ENCODE measurements at regions not wholly inside any gene's neighbourhood (a gene's known extent, or its start where the extent isn't known, plus 50 kb on each side); places are given as distances from the start of the nearest gene placed in this dataset.

GRCh38 chr1:70672442-70672888 lies 261.4 kb downstream of the CTH start:
- Histone ChIP-seq H3K27ac (ENCODE audit: extremely low read depth, low read depth, low read length) (no peak overlapping the region), H3K9me3 (replicated peaks; ENCODE audit: control insufficient read depth, insufficient read depth, low read depth, low read length) (no peaks in the 10 kb centered on the region; the same call in 1 of the 2 replicates), H3K36me3 (ENCODE audit: control insufficient read depth, insufficient read depth, low read length) (no peaks in the 10 kb centered on the region), H3K4me3 (no peak overlapping the region), H3K9ac (ENCODE audit: insufficient read depth in 1 of 2, low read depth in 2 of 2, low read length in 2 of 2) (no peak overlapping the region), H4K20me1 (replicated peaks; ENCODE audit: control insufficient read depth, insufficient read depth, low read length) (no peaks in the 10 kb centered on the region), H3K4me2 (ENCODE audit: insufficient read depth, low read length) (no peak overlapping the region), H3K4me1 (replicated peaks in 1 of 2; ENCODE audit: control insufficient read depth in 2 of 2, insufficient read depth in 2 of 2, low read length in 2 of 2) (peaks cover 4 to 34% of the 10 kb centered on the region in 2 experiments; a peak in 4 of 5 replicates), H3K79me2 (ENCODE audit: control insufficient read depth, insufficient read depth, low read length) (no peaks in the 10 kb centered on the region), H3K9me1 (ENCODE audit: control insufficient read depth, insufficient read depth, low read length) (no peaks in the 10 kb centered on the region), H3K27me3 (ENCODE audit: control insufficient read depth in 2 of 2, insufficient read depth in 2 of 2, low read length in 2 of 2) (no peaks in the 10 kb centered on the region), H2AFZ (ENCODE audit: low read depth, low read length) (no peak overlapping the region)
- FAIRE-seq (no peak), ATAC-seq (no peak), DNase-seq (ENCODE audit: extremely low read depth in 1 of 4, low spot score in 3 of 4) (no peak)
- ChIA-PET CTCF (ENCODE audit: low intra/inter-chr PET ratio) (no interaction called here), POLR2A (interaction anchor here (1.1 kb wide), 1 partner anchor 12 kb away, joined by 3 read pairs; no protein-coding TSS in a partner anchor)
- 83% methylated on average over 3 of the region's 3 CpGs for WGBS (ENCODE audit: insufficient coverage, low coverage, missing lambda C conversion rate)
- in situ Hi-C loops (cut with MboI) (no loop called here), intact Hi-C loops (cut with micrococcal nuclease) (no loop called here)
- BruUV-seq (replicated peaks), result no TSS peak
- TF ChIP-seq HNRNPK (IDR thresholded peaks at IDR 0.05; ENCODE audit: low read depth, low read length, poor library complexity, severe bottlenecking), result no peak
- no peak for TF ChIP-seq ELF2 (CRISPR knock-in tag; IDR thresholded peaks at IDR 0.05)
- TF ChIP-seq NFE2 (IDR thresholded peaks at IDR 0.05; ENCODE audit: low read depth), result no peak
- no peak for TF ChIP-seq ZNF23 (CRISPR knock-in tag; IDR thresholded peaks at IDR 0.05)
- TF ChIP-seq, protein P1, sequence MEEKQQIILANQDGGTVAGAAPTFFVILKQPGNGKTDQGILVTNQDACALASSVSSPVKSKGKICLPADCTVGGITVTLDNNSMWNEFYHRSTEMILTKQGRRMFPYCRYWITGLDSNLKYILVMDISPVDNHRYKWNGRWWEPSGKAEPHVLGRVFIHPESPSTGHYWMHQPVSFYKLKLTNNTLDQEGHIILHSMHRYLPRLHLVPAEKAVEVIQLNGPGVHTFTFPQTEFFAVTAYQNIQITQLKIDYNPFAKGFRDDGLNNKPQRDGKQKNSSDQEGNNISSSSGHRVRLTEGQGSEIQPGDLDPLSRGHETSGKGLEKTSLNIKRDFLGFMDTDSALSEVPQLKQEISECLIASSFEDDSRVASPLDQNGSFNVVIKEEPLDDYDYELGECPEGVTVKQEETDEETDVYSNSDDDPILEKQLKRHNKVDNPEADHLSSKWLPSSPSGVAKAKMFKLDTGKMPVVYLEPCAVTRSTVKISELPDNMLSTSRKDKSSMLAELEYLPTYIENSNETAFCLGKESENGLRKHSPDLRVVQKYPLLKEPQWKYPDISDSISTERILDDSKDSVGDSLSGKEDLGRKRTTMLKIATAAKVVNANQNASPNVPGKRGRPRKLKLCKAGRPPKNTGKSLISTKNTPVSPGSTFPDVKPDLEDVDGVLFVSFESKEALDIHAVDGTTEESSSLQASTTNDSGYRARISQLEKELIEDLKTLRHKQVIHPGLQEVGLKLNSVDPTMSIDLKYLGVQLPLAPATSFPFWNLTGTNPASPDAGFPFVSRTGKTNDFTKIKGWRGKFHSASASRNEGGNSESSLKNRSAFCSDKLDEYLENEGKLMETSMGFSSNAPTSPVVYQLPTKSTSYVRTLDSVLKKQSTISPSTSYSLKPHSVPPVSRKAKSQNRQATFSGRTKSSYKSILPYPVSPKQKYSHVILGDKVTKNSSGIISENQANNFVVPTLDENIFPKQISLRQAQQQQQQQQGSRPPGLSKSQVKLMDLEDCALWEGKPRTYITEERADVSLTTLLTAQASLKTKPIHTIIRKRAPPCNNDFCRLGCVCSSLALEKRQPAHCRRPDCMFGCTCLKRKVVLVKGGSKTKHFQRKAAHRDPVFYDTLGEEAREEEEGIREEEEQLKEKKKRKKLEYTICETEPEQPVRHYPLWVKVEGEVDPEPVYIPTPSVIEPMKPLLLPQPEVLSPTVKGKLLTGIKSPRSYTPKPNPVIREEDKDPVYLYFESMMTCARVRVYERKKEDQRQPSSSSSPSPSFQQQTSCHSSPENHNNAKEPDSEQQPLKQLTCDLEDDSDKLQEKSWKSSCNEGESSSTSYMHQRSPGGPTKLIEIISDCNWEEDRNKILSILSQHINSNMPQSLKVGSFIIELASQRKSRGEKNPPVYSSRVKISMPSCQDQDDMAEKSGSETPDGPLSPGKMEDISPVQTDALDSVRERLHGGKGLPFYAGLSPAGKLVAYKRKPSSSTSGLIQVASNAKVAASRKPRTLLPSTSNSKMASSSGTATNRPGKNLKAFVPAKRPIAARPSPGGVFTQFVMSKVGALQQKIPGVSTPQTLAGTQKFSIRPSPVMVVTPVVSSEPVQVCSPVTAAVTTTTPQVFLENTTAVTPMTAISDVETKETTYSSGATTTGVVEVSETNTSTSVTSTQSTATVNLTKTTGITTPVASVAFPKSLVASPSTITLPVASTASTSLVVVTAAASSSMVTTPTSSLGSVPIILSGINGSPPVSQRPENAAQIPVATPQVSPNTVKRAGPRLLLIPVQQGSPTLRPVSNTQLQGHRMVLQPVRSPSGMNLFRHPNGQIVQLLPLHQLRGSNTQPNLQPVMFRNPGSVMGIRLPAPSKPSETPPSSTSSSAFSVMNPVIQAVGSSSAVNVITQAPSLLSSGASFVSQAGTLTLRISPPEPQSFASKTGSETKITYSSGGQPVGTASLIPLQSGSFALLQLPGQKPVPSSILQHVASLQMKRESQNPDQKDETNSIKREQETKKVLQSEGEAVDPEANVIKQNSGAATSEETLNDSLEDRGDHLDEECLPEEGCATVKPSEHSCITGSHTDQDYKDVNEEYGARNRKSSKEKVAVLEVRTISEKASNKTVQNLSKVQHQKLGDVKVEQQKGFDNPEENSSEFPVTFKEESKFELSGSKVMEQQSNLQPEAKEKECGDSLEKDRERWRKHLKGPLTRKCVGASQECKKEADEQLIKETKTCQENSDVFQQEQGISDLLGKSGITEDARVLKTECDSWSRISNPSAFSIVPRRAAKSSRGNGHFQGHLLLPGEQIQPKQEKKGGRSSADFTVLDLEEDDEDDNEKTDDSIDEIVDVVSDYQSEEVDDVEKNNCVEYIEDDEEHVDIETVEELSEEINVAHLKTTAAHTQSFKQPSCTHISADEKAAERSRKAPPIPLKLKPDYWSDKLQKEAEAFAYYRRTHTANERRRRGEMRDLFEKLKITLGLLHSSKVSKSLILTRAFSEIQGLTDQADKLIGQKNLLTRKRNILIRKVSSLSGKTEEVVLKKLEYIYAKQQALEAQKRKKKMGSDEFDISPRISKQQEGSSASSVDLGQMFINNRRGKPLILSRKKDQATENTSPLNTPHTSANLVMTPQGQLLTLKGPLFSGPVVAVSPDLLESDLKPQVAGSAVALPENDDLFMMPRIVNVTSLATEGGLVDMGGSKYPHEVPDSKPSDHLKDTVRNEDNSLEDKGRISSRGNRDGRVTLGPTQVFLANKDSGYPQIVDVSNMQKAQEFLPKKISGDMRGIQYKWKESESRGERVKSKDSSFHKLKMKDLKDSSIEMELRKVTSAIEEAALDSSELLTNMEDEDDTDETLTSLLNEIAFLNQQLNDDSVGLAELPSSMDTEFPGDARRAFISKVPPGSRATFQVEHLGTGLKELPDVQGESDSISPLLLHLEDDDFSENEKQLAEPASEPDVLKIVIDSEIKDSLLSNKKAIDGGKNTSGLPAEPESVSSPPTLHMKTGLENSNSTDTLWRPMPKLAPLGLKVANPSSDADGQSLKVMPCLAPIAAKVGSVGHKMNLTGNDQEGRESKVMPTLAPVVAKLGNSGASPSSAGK (IDR thresholded peaks at IDR 0.05), result no peak
- TF ChIP-seq THAP12 (CRISPR knock-in tag; IDR thresholded peaks at IDR 0.05), result no peak

All from K562 (cell line).